SK-N-SH (cell line): ENCODE measurements at regions not wholly inside any gene's neighbourhood (a gene's known extent, or its start where the extent isn't known, plus 50 kb on each side); places are given as distances from the start of the nearest gene placed in this dataset.

Experiments used
- CTCF ChIA-PET: fragments of 300-600, 350-600 bp; formaldehyde crosslinking; extraction: SDS; loops from one replicate; lab custom pipeline; 2021; lab: Yijun Ruan, JAX
- POLR2A ChIA-PET: fragments of 350-600 bp; sonication (Branson Sonifier 250); formaldehyde crosslinking; extraction: SDS; loops from one replicate; lab custom pipeline; 2020; ENCODE audit warnings: antibody characterized with exemption, inconsistent platforms; lab: Yijun Ruan, JAX
- DNase-seq: peaks from one replicate; pipeline ENCODE4 v3.0.0; 2012
- H2AFZ ChIP-seq: fragments of 200-600 bp; sonication (generic); 2 replicates; pipeline ENCODE4 v1.8.1; 2016; ENCODE audit warnings: antibody characterized with exemption, mild to moderate bottlenecking, low read depth
- H3F3A ChIP-seq: fragments of 200-600 bp; sonication (generic); replicated peaks from 2 replicates; pipeline ENCODE3; 2016; ENCODE audit warnings: antibody characterized with exemption, mild to moderate bottlenecking; ENCODE audit not compliant: insufficient read depth
- H3K27ac ChIP-seq, 2 experiments: fragments of 200-500 bp in 1 of 2; fragments of 200-600 bp in 1 of 2; sonication (Bioruptor generic) in 1 of 2; sonication (generic), shearing (Covaris generic) in 1 of 2; 2 replicates each; pipeline versions ENCODE4 v1.5.1 to v1.6.1; 2014 to 2016; ENCODE audit warnings: low read depth in 2 of 2, inconsistent platforms in 1 of 2, low read length in 1 of 2, mild to moderate bottlenecking in 1 of 2, mixed read lengths in 1 of 2
- H3K27me3 ChIP-seq: fragments of 200-600 bp; sonication (generic), shearing (Covaris generic); 2 replicates; pipeline ENCODE4 v1.6.1; 2016; ENCODE audit warnings: mixed run types; ENCODE audit not compliant: insufficient read depth
- H3K36me3 ChIP-seq, 2 experiments: fragments of 200-500 bp in 1 of 2; fragments of 200-600 bp in 1 of 2; sonication (Bioruptor generic) in 1 of 2; sonication (generic) in 1 of 2; replicated peaks in 1 of 2; 2 replicates each; pipeline versions ENCODE3 to v1.5.1; 2014 to 2016; ENCODE audit warnings: low read length in 1 of 2, mild to moderate bottlenecking in 1 of 2; ENCODE audit not compliant: insufficient read depth in 2 of 2, control insufficient read depth in 1 of 2
- H3K4me1 ChIP-seq, 2 experiments: fragments of 200-500 bp in 1 of 2; fragments of 200-600 bp in 1 of 2; sonication (Bioruptor generic) in 1 of 2; sonication (generic), shearing (Covaris generic) in 1 of 2; 2 replicates each; pipeline versions ENCODE4 v1.5.1 to v1.6.1; 2014 to 2016; ENCODE audit warnings: low read depth in 1 of 2, low read length in 1 of 2, mixed run types in 1 of 2; ENCODE audit not compliant: insufficient read depth in 2 of 2, control insufficient read depth in 1 of 2
- H3K4me2 ChIP-seq: fragments of 200-600 bp; sonication (generic), shearing (Covaris generic); 2 replicates; pipeline ENCODE4 v1.6.1; 2017; ENCODE audit warnings: mixed run types
- H3K4me3 ChIP-seq, 2 experiments: fragments of 200-500 bp in 1 of 2; fragments of 200-600 bp in 1 of 2; sonication (Bioruptor generic) in 1 of 2; sonication (generic), shearing (Covaris generic) in 1 of 2; 2 replicates each; pipeline versions ENCODE4 v1.5.1 to v1.8.1; 2014 to 2016; ENCODE audit warnings: low read depth in 2 of 2, inconsistent platforms in 1 of 2, low read length in 1 of 2, mild to moderate bottlenecking in 1 of 2, mixed read lengths in 1 of 2, moderate library complexity in 1 of 2
- H3K79me2 ChIP-seq: fragments of 200-600 bp; sonication (generic); 2 replicates; pipeline ENCODE4 v1.8.1; 2017; ENCODE audit warnings: mild to moderate bottlenecking; ENCODE audit not compliant: insufficient read depth
- H3K9ac ChIP-seq: fragments of 200-600 bp; sonication (generic); 2 replicates; pipeline ENCODE4 v1.6.1; 2017; ENCODE audit warnings: mixed run types
- H3K9me2 ChIP-seq: fragments of 200-600 bp; sonication (generic); 2 replicates; pipeline ENCODE4 v1.6.1; 2017; ENCODE audit warnings: mixed run types
- H3K9me3 ChIP-seq: fragments of 200-600 bp; sonication (generic); 2 replicates; pipeline ENCODE4 v1.6.1; 2017; ENCODE audit warnings: mixed run types, mild to moderate bottlenecking, moderate library complexity
- H4K20me1 ChIP-seq: fragments of 200-600 bp; sonication (generic); 2 replicates; pipeline ENCODE4 v1.6.1; 2017; ENCODE audit warnings: mild to moderate bottlenecking, mixed run types; ENCODE audit not compliant: insufficient read depth
- CHD2 ChIP-seq: fragments of 150-350 bp; IDR thresholded peaks from 2 replicates; pipeline ENCODE4 v1.6.1; 2018; ENCODE audit warnings: low read length; ENCODE audit not compliant: partially characterized antibody
- ELF1 ChIP-seq: IDR thresholded peaks from 2 replicates; pipeline ENCODE4 v1.4.0; 2012
- EP300 ChIP-seq, 2 experiments: IDR thresholded peaks; 2 replicates each; pipeline versions ENCODE4 v1.4.0 to v1.6.1; 2012; ENCODE audit warnings: borderline replicate concordance in 1 of 2, low read depth in 1 of 2, low read length in 1 of 2
- FOSL2 ChIP-seq: IDR thresholded peaks from 2 replicates; pipeline ENCODE4 v1.4.0; 2012; ENCODE audit warnings: low read depth, mild to moderate bottlenecking, moderate library complexity, borderline replicate concordance
- FOXJ3 ChIP-seq: sonication (generic); formaldehyde crosslinking; IDR thresholded peaks from 2 replicates; pipeline ENCODE4 v1.5.1; 2020; ENCODE audit warnings: mild to moderate bottlenecking, missing genetic modification reagents
- GABPA ChIP-seq: IDR thresholded peaks from 2 replicates; pipeline ENCODE4 v1.4.0; 2012; ENCODE audit warnings: low read depth, mild to moderate bottlenecking
- GATA2 ChIP-seq: sonication (generic); formaldehyde crosslinking; IDR thresholded peaks from 2 replicates; pipeline ENCODE4 v1.5.0; 2020; ENCODE audit warnings: mild to moderate bottlenecking, missing genetic modification reagents
- JUND ChIP-seq: IDR thresholded peaks from 2 replicates; pipeline ENCODE4 v1.4.0; 2012
- MXI1 ChIP-seq: IDR thresholded peaks from 2 replicates; pipeline ENCODE4 v1.6.1; 2012; ENCODE audit warnings: mild to moderate bottlenecking, low read depth, low read length, improper control_type of control experiment
- NRF1 ChIP-seq: IDR thresholded peaks from 2 replicates; pipeline ENCODE4 v1.6.1; 2012; ENCODE audit warnings: low read depth, mild to moderate bottlenecking, low read length
- POLR2AphosphoS5 ChIP-seq: IDR thresholded peaks from 2 replicates; pipeline ENCODE4 v1.6.1; 2012; ENCODE audit warnings: low read depth, low read length
- RAD21 ChIP-seq: IDR thresholded peaks from 2 replicates; pipeline ENCODE4 v1.6.1; 2012; ENCODE audit warnings: mild to moderate bottlenecking, low read length
- RXRA ChIP-seq: IDR thresholded peaks from 2 replicates; pipeline ENCODE4 v1.4.0; 2012; ENCODE audit warnings: low read depth, mild to moderate bottlenecking, borderline replicate concordance
- SIN3A ChIP-seq: IDR thresholded peaks from 2 replicates; pipeline ENCODE4 v1.6.1; 2012; ENCODE audit warnings: low read depth, mild to moderate bottlenecking, low read length, moderate library complexity, borderline replicate concordance
- TAF1 ChIP-seq: IDR thresholded peaks from 2 replicates; pipeline ENCODE4 v1.6.1; 2012; ENCODE audit warnings: low read depth, mild to moderate bottlenecking, low read length, moderate library complexity, borderline replicate concordance
- TCF12 ChIP-seq: IDR thresholded peaks from 2 replicates; pipeline ENCODE4 v1.4.0; 2012
- TEAD4 ChIP-seq: IDR thresholded peaks from 2 replicates; pipeline ENCODE4 v1.4.0; 2012; ENCODE audit warnings: mild to moderate bottlenecking, borderline replicate concordance; ENCODE audit not compliant: insufficient read depth
- USF1 ChIP-seq: IDR thresholded peaks from 2 replicates; pipeline ENCODE4 v1.4.0; 2012; ENCODE audit warnings: low read depth, borderline replicate concordance
- YY1 ChIP-seq: IDR thresholded peaks from 2 replicates; pipeline ENCODE4 v1.4.0; 2012; ENCODE audit warnings: low read depth, mild to moderate bottlenecking
- WGBS: methylation state at CpG from one replicate; pipeline ENCODE4 v1.1.6; 2017; ENCODE audit warnings: low lambda C conversion rate; 5-methylcytosine and 5-hydroxymethylcytosine counted together
- TF ChIP-seq, protein P1 (sequence below): fragments of 150-350 bp; IDR thresholded peaks from 2 replicates; pipeline ENCODE4 v1.6.1; 2016; ENCODE audit warnings: mild to moderate bottlenecking, low read depth, low read length

DNA sequence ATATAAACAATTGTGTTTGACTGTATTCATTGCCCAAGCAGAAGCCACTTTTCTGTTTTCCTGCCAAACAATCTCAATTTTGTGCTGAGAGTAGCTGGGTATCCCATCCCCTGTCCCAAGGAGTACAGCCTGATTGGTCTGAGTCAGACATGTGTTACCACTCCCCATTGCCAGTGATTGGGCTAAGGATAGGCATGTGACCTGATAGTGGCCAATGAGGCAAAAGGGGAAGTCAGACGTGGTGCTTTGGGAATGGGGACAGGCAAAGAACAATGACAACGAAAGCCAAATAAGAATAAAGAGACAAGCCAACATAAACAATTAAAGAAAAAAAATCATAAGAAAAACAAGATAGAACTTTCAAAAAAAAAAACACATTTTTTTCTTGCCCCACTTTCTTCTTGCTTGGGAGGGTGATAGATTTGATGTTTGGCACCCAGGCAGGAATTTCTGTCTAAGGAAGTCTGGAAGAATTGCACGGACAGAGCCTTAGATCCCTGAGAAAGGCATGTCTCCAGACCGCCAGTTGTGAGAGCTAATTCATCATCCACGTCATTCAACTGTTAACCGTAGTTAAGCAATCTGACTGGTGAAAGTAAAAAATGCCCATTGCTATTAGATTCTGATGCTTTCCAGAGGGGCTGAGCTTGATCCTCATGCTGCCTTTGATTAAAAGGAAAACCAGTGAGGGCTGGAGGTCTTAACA, 626.6 kb upstream of the TMEM132C start:
- no peak for DNase-seq

GRCh38 chr12:127642208-127642607, 624.8 kb upstream of the TMEM132C start:
- TF ChIP-seq FOSL2 = no peak
- no peak for TF ChIP-seq TEAD4
- no peak for TF ChIP-seq GABPA
- TF ChIP-seq MXI1 = no peak
- no peak for TF ChIP-seq USF1
- TF ChIP-seq ELF1 = no peak
- TF ChIP-seq CHD2 = no peak
- Histone ChIP-seq H3K27me3 (no peaks in the 10 kb centered on the region), H3K79me2 (no peaks in the 10 kb centered on the region), H2AFZ (no peak overlapping the region), H3K4me3 (no peak overlapping the region), H3K9me2 (no peaks in the 10 kb centered on the region), H3K27ac (no peak overlapping the region), H3K4me1 (no peaks in the 10 kb centered on the region), H3K36me3 (no peaks in the 10 kb centered on the region), H3K4me2 (no peak overlapping the region), H3K9me3 (no peaks in the 10 kb centered on the region), H4K20me1 (no peaks in the 10 kb centered on the region), H3F3A (no peaks in the 10 kb centered on the region), H3K9ac (no peak overlapping the region)
- DNase-seq = no peak
- POLR2A ChIA-PET = no interaction called here
- CTCF ChIA-PET = no interaction called here
- 27% methylated on average over 8 of the region's 8 CpGs for WGBS

More for the DNA sequence above, 626.6 kb upstream of the TMEM132C start:
- Histone ChIP-seq H3K27ac (no peak overlapping the region), H3K9me2 (no peaks in the 10 kb centered on the region), H3K79me2 (no peaks in the 10 kb centered on the region), H3F3A (no peaks in the 10 kb centered on the region), H3K27me3 (no peaks in the 10 kb centered on the region), H3K9me3 (no peaks in the 10 kb centered on the region), H3K4me2 (no peak overlapping the region), H3K36me3 (no peaks in the 10 kb centered on the region), H3K9ac (no peak overlapping the region), H2AFZ (no peak overlapping the region), H4K20me1 (no peaks in the 10 kb centered on the region), H3K4me1 (no peaks in the 10 kb centered on the region), H3K4me3 (no peak overlapping the region)
- ChIA-PET CTCF (no interaction called here), POLR2A (no interaction called here)
- 32% methylated on average over 6 of the region's 6 CpGs for WGBS
- TF ChIP-seq EP300 (IDR thresholded peaks at IDR 0.05; ENCODE audit: borderline replicate concordance in 1 of 2, low read depth in 1 of 2, low read length in 1 of 2) = no peak
- TF ChIP-seq YY1 = no peak
- no peak for TF ChIP-seq GABPA
- no peak for TF ChIP-seq JUND
- no peak for TF ChIP-seq GATA2 (CRISPR knock-in tag)
- TF ChIP-seq NRF1 = no peak
- TF ChIP-seq, protein P1, sequence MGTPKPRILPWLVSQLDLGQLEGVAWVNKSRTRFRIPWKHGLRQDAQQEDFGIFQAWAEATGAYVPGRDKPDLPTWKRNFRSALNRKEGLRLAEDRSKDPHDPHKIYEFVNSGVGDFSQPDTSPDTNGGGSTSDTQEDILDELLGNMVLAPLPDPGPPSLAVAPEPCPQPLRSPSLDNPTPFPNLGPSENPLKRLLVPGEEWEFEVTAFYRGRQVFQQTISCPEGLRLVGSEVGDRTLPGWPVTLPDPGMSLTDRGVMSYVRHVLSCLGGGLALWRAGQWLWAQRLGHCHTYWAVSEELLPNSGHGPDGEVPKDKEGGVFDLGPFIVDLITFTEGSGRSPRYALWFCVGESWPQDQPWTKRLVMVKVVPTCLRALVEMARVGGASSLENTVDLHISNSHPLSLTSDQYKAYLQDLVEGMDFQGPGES = no peak
- TF ChIP-seq SIN3A = no peak
- TF ChIP-seq TCF12 = no peak
- TF ChIP-seq FOXJ3 = no peak
- TF ChIP-seq TAF1 = no peak
- no peak for TF ChIP-seq POLR2AphosphoS5
- no peak for TF ChIP-seq CHD2
- no peak for TF ChIP-seq RAD21
- TF ChIP-seq RXRA = no peak
